SU-DHL-6 (cell line): ENCODE measurements at regions not wholly inside any gene's neighbourhood (a gene's known extent, or its start where the extent isn't known, plus 50 kb on each side); places are given as distances from the start of the nearest gene placed in this dataset.

Experiments
- H2AFZ ChIP-seq: fragments of 200-600 bp; sonication (generic); 2 replicates; pipeline ENCODE4 v1.6.1; 2014; ENCODE audit warnings: low read depth, mild to moderate bottlenecking, moderate library complexity, mixed read lengths, antibody characterized with exemption, low read length; ENCODE audit not compliant: severe bottlenecking
- H3F3A ChIP-seq: fragments of 200-600 bp; shearing (Covaris generic); 2 replicates; pipeline ENCODE4 v1.6.0; 2016; ENCODE audit warnings: antibody characterized with exemption, mild to moderate bottlenecking; ENCODE audit not compliant: insufficient read depth
- H3K27ac ChIP-seq: fragments of 200-600 bp; sonication (generic); 2 replicates; pipeline ENCODE4 v1.5.1; 2016; ENCODE audit warnings: low read depth, mild to moderate bottlenecking, low read length, moderate library complexity, mixed read lengths
- H3K27me3 ChIP-seq: fragments of 200-600 bp; sonication (generic), shearing (Covaris generic); 2 replicates; pipeline ENCODE4 v1.6.0; 2014; ENCODE audit warnings: mild to moderate bottlenecking, low read length
- H3K36me3 ChIP-seq: fragments of 200-600 bp; sonication (generic); 2 replicates; pipeline ENCODE4 v1.6.1; 2014; ENCODE audit warnings: mild to moderate bottlenecking, low read length, mixed read lengths
- H3K4me2 ChIP-seq: fragments of 300-600, 200-600 bp; shearing (Covaris generic), sonication (generic); 2 replicates; pipeline ENCODE4 v1.6.0; 2014; ENCODE audit warnings: low read length, low read depth, mild to moderate bottlenecking; ENCODE audit not compliant: poor library complexity, severe bottlenecking
- H3K4me3 ChIP-seq: fragments of 200-600 bp; sonication (generic); 2 replicates; pipeline ENCODE4 v1.5.1; 2014; ENCODE audit warnings: antibody characterized with exemption, low read length, mild to moderate bottlenecking, mixed read lengths; ENCODE audit not compliant: insufficient read depth, poor library complexity, severe bottlenecking
- H3K79me2 ChIP-seq: fragments of 200-600 bp; sonication (generic); 2 replicates; pipeline ENCODE4 v1.6.1; 2014; ENCODE audit warnings: mild to moderate bottlenecking, low read length, moderate library complexity; ENCODE audit not compliant: insufficient read depth
- H3K9ac ChIP-seq: fragments of 200-600 bp; sonication (generic); 2 replicates; pipeline ENCODE4 v1.7.0; 2014; ENCODE audit warnings: mild to moderate bottlenecking, low read length
- H3K9me2 ChIP-seq: fragments of 200-600 bp; sonication (generic); replicated peaks from 2 replicates; pipeline ENCODE4 v1.6.1; 2014; ENCODE audit warnings: low read length; ENCODE audit not compliant: insufficient read depth
- H3K9me3 ChIP-seq: fragments of 200-600 bp; sonication (generic); 2 replicates; pipeline ENCODE4 v1.6.1; 2014; ENCODE audit warnings: low read length, mixed read lengths; ENCODE audit not compliant: insufficient read depth
- H4K20me1 ChIP-seq: fragments of 200-600 bp; sonication (generic); 2 replicates; pipeline ENCODE4 v1.6.1; 2014; ENCODE audit warnings: low read depth, mild to moderate bottlenecking, antibody characterized with exemption, low read length, moderate library complexity, mixed read lengths
- EZH2phosphoT487 ChIP-seq: fragments of 200-600 bp; sonication (generic), shearing (Covaris generic); conservative IDR thresholded peaks from 2 replicates; pipeline ENCODE4 v1.6.1; 2018; ENCODE audit warnings: mild to moderate bottlenecking, antibody characterized with exemption, low read length, moderate library complexity, mixed read lengths
- TF ChIP-seq, protein P1 (sequence below): fragments of 200-600 bp; sonication (generic); IDR thresholded peaks from one replicate; pipeline ENCODE4 v1.5.1; 2017; ENCODE audit warnings: antibody characterized with exemption, mild to moderate bottlenecking, low read length, moderate library complexity; ENCODE audit not compliant: insufficient read depth, poor library complexity, severe bottlenecking

DNA sequence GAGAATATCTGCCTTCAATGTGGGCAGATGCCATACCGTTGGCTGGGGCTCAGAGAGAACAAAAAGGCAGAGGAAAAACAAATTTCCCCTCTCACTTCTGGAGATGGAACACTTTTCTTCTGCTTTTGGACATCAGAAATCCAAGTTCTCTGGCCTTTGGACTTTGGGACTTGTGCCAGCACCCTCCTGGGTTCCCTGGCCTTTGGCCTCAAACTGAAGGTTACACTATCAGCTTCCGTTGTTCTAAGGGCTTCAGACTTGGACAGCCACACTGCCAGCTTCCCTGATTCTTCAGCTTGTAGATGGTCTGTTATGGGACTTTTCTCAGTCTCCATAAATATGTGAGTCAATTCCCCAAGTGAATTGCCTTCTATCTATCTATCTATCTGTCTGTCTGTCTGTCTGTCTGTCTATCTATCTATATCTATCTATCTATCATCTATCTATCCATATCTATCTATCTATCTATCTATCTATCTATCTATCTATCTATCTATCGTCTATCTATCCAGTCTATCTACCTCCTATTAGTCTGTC, 778.1 kb upstream of the TMPRSS15 start:
- Histone ChIP-seq H3K27me3 (no peaks in the 10 kb centered on the region), H3K9me3 (no peaks in the 10 kb centered on the region)

DNA sequence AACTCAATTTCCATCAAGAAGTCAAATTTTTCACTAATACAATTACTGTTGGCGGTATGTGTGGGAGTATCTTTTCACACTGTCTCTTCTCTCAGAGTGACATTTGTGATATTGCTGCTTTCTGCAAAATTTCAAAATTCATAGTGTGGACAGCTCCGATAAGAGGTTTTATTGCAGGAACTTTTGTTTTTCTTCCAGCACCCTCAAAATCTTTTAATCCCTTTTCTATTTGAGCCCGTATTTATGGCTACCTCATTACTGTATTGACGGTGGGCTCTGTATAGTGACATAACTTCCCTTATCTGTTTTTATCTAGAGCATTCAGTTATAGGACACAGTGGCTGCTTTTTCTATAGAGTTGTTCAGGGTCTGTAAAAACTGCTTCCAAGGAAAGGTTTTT, 794.4 kb upstream of the TMPRSS15 start:
- TF ChIP-seq, protein P1, sequence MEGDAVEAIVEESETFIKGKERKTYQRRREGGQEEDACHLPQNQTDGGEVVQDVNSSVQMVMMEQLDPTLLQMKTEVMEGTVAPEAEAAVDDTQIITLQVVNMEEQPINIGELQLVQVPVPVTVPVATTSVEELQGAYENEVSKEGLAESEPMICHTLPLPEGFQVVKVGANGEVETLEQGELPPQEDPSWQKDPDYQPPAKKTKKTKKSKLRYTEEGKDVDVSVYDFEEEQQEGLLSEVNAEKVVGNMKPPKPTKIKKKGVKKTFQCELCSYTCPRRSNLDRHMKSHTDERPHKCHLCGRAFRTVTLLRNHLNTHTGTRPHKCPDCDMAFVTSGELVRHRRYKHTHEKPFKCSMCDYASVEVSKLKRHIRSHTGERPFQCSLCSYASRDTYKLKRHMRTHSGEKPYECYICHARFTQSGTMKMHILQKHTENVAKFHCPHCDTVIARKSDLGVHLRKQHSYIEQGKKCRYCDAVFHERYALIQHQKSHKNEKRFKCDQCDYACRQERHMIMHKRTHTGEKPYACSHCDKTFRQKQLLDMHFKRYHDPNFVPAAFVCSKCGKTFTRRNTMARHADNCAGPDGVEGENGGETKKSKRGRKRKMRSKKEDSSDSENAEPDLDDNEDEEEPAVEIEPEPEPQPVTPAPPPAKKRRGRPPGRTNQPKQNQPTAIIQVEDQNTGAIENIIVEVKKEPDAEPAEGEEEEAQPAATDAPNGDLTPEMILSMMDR: no peak
- no peak for TF ChIP-seq EZH2phosphoT487
- Histone ChIP-seq H3K4me2 (no peak overlapping the region), H3K9ac (no peak overlapping the region)

More for the DNA sequence above, 778.1 kb upstream of the TMPRSS15 start:
- Histone ChIP-seq H4K20me1 (no peaks in the 10 kb centered on the region), H3F3A (no peaks in the 10 kb centered on the region), H3K9ac (no peak overlapping the region), H3K36me3 (no peaks in the 10 kb centered on the region), H3K9me2 (no peaks in the 10 kb centered on the region), H2AFZ (no peak overlapping the region), H3K79me2 (no peaks in the 10 kb centered on the region), H3K4me2 (no peak overlapping the region), H3K27ac (no peak overlapping the region), H3K4me3 (no peak overlapping the region)
- TF ChIP-seq, protein P1: no peak
- TF ChIP-seq EZH2phosphoT487: no peak

DNA sequence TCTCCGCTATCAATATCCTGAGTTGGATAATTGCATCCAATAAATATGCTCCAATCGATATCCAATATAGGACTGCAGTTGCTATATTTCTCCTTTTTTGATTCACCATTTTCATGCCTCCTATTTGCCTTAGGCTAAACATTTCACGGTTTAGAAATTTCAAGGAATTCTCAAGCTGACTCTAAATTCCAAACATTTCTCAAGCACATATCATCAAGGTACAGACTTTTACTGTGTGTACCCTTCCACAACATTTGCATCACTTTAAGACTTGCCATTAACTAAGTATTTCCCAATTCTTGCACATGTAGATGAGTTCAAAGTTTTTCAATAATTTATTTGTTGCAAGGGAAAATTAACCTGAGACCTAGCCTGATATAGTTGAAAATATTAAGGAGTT, 795.2 kb upstream of the TMPRSS15 start:
- peak overlapping the region; percentile 69 for H2AFZ ChIP-seq
- H3K9me2 ChIP-seq: no peaks in the 10 kb centered on the region
- no peak for TF ChIP-seq EZH2phosphoT487
- TF ChIP-seq, protein P1: no peak
- no peaks in the 10 kb centered on the region for H4K20me1 ChIP-seq
- H3K36me3 ChIP-seq: no peaks in the 10 kb centered on the region
- no peak overlapping the region for H3K9ac ChIP-seq
- H3K4me2 ChIP-seq: no peak overlapping the region
- H3K27me3 ChIP-seq: no peaks in the 10 kb centered on the region
- H3K27ac ChIP-seq: no peak overlapping the region
- H3K4me3 ChIP-seq: no peak overlapping the region
- H3K9me3 ChIP-seq: no peaks in the 10 kb centered on the region
- no peaks in the 10 kb centered on the region for H3F3A ChIP-seq
- no peaks in the 10 kb centered on the region for H3K79me2 ChIP-seq

More for the DNA sequence above, 794.4 kb upstream of the TMPRSS15 start:
- H3K79me2 ChIP-seq: no peaks in the 10 kb centered on the region
- peak overlapping the region; percentile 27 for H2AFZ ChIP-seq
- no peaks in the 10 kb centered on the region for H3K27me3 ChIP-seq
- no peaks in the 10 kb centered on the region for H3K9me2 ChIP-seq
- H3K27ac ChIP-seq: no peak overlapping the region
- H4K20me1 ChIP-seq: no peaks in the 10 kb centered on the region
- no peaks in the 10 kb centered on the region for H3F3A ChIP-seq
- no peak overlapping the region for H3K4me3 ChIP-seq
- H3K9me3 ChIP-seq: no peaks in the 10 kb centered on the region
- no peaks in the 10 kb centered on the region for H3K36me3 ChIP-seq
